AG09319 (cell line): ENCODE measurements at regions not wholly inside any gene's neighbourhood (a gene's known extent, or its start where the extent isn't known, plus 50 kb on each side); places are given as distances from the start of the nearest gene placed in this dataset.

ENCODE experiments used
- DNase-seq: peaks from one replicate; pipeline ENCODE4 v3.0.0-alpha.2; 2010; ENCODE audit warnings: low read depth; ENCODE audit errors: extremely low read depth
- TF ChIP-seq, protein P1 (sequence below): IDR thresholded peaks from 2 replicates; pipeline ENCODE4 v1.5.1; 2011; ENCODE audit warnings: low read depth, mild to moderate bottlenecking, inconsistent platforms, low read length, moderate library complexity

DNA sequence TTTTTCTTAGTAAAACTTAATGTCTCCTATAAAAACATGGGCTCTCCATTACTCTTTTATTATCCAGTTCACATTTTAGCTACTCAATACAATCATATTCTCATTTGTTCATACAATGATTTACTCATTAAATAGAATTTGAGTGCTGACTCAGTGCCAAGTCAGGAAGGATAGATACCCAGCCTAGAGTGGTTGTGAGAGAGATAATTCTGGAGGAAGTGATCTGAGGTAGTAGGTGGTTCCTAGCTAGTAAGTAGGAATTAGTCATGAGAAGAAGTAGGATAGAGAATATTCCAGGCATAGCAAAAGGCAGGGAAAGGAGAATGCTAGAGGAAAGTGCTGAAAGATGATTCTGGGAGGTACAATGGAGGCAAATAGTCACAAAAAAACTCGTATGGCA lies 133.5 kb upstream of the MBL2 start:
- TF ChIP-seq, protein P1, sequence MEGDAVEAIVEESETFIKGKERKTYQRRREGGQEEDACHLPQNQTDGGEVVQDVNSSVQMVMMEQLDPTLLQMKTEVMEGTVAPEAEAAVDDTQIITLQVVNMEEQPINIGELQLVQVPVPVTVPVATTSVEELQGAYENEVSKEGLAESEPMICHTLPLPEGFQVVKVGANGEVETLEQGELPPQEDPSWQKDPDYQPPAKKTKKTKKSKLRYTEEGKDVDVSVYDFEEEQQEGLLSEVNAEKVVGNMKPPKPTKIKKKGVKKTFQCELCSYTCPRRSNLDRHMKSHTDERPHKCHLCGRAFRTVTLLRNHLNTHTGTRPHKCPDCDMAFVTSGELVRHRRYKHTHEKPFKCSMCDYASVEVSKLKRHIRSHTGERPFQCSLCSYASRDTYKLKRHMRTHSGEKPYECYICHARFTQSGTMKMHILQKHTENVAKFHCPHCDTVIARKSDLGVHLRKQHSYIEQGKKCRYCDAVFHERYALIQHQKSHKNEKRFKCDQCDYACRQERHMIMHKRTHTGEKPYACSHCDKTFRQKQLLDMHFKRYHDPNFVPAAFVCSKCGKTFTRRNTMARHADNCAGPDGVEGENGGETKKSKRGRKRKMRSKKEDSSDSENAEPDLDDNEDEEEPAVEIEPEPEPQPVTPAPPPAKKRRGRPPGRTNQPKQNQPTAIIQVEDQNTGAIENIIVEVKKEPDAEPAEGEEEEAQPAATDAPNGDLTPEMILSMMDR: no peak
- no peak for DNase-seq

DNA sequence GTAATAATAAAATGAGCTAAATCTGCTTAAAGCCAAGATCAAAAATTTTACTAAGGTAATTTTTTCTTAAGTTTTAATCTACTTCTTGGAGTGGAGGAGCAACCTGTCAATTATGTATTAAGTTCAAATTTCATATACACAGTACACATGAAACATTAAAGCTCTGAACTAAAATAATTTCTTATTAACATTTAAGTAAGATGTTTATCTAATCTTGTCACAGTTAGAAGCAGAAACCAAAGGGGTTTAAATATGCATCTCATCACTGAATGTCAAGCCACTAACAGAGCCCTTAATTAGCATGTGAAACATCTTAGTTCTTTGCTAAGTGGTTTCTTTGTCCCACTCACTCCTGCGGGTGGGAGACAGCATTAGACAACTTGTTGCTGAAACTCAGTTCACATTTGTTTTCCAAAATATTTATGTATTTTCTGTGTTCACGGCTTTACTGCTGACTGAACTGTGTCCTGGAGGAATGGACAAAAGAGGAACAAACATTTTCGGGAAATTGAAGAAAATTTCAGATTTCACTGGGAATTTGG lies 130.9 kb upstream of the MBL2 start:
- no peak for DNase-seq

DNA sequence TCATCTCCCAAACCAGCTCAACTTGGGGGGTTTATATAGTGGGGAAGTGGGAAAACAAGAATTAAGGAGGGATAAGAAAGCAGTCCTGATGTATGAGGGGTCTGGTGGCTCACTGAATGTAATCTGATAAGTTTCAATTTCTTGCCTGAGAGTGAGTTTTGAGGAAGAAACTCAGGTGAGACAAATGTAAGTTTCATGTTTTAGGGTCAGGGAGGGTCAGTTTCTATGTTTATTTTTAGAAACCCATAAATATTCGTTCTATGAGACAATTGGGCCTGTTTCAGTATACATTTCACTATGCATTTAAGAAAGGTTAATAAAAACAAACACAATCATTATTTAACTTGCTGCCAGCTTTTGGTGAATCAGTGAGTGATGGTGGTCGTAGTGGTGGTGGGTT lies 128.0 kb upstream of the MBL2 start:
- TF ChIP-seq, protein P1: no peak
- no peak for DNase-seq

More for the DNA sequence above, 130.9 kb upstream of the MBL2 start:
- TF ChIP-seq, protein P1: no peak

DNA sequence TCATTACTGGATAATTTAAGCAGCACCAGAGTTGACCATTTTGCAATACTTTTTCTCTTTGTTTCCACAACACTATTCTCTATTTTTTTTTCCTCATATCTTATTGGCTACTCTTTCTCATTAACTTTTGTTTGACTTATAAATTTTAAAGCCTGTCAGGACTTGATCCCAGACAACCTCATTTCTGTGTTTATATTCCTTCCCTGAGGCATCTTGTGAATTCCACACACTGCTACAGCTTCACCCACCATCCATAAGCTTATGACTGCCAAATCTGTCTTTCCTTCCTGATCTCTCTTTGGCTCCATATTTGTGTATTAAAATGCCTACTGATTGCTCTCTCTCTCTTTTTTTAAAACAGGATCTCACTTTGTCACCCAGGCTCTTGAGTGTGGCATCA lies 124.6 kb upstream of the MBL2 start:
- no peak for DNase-seq
- TF ChIP-seq, protein P1: no peak

DNA sequence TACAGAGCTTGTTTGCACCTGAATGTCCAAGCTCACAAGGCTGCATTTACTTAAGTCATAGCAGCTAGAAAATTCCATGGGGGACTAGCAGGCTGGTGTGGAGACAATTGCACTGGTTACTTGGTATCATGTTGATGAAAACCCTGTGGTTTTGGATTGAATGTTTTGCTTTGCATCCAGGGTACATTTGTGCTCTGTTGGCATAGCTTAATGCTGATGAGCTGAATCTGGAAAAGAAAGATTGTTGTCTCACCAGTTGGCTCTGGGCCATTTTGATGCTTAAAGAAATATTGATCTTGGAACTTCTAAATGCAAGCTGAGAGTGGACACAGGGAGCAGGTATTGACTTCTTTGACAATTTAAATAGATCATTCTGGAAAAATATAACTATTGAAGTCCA lies 122.5 kb upstream of the MBL2 start:
- TF ChIP-seq, protein P1: no peak
- no peak for DNase-seq

DNA sequence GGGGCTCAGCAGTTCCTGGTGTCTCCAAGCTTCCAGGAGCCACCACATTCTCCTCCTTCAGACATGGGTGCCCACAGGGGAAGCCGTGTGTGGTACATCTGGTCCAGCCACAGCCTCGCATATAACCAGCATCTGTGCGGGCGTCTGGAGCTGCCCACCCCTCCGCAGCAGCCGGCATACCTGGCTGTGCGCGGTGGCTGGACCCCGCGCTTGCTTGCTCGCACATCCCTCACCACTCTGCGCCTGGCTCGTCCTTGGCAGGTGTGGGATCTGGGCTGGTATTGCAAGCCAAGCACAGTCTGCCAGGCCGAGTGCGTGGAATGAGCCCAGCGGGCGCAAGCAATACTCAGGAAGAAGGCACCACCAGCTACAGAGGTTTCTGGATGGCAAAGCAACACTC lies 117.7 kb upstream of the MBL2 start:
- TF ChIP-seq, protein P1: no peak
- no peak for DNase-seq

DNA sequence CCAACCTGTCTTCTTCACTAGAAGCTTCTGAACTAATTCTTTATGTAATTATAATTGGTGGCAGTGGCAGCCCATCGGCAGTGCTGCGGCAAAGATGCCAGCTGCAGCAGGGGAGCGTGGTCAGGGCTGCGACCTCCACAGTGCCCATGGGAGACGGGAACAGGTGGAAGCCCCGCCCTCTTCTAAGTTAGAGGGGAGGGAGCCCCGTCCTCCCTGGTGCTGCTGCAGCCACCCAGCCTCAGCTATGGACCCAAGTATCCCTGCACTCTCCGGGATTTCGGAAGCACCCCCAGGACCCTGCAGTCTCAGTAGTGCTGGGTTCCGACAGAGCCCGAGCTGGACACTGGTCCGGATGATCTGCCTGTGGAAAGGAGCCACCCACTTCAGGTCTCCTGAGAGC lies 117.0 kb upstream of the MBL2 start:
- TF ChIP-seq, protein P1: no peak
- DNase-seq: no peak
